Activated T-helper 1 cell treated with Interleukin-2 at 50 U/mL for 16 hours (primary cell): ENCODE measurements at regions not wholly inside any gene's neighbourhood (a gene's known extent, or its start where the extent isn't known, plus 50 kb on each side); places are given as distances from the start of the nearest gene placed in this dataset.

Experiments
- DNase-seq: peaks from one replicate; pipeline ENCODE4 v3.0.0-alpha.2; 2020; ENCODE audit warnings: low read depth

- DNase-seq, result no peak
These were observed 229.6 kb upstream of the BLID start for GRCh38 chr11:122345586-122345985.

GRCh38 chr11:122344215-122344614, 228.2 kb upstream of the BLID start:
- no peak for DNase-seq

GRCh38 chr11:122343210-122343609, 227.2 kb upstream of the BLID start:
- no peak for DNase-seq

GRCh38 chr11:122342089-122342744, 226.2 kb upstream of the BLID start:
- DNase-seq, result no peak

GRCh38 chr11:122341477-122341876, 225.5 kb upstream of the BLID start:
- no peak for DNase-seq

- no peak for DNase-seq
These were observed 224.7 kb upstream of the BLID start for GRCh38 chr11:122340607-122341290.

- no peak for DNase-seq
These were observed 223.5 kb upstream of the BLID start for GRCh38 chr11:122339436-122340060.

GRCh38 chr11:122337704-122338103, 221.7 kb upstream of the BLID start:
- DNase-seq, result no peak

- DNase-seq, result no peak
These were observed 221.2 kb upstream of the BLID start for GRCh38 chr11:122337241-122337640.

- DNase-seq, result no peak
These were observed 220.7 kb upstream of the BLID start for GRCh38 chr11:122336706-122337105.

GRCh38 chr11:122334546-122335339, 218.7 kb upstream of the BLID start:
- no peak for DNase-seq

GRCh38 chr11:122333467-122333866, 217.5 kb upstream of the BLID start:
- no peak for DNase-seq

GRCh38 chr11:122331079-122331478, 215.1 kb upstream of the BLID start:
- no peak for DNase-seq

GRCh38 chr11:122330279-122330965, 214.4 kb upstream of the BLID start:
- no peak for DNase-seq

GRCh38 chr11:122327528-122327927, 211.5 kb upstream of the BLID start:
- no peak for DNase-seq

GRCh38 chr11:122323754-122324421, 207.9 kb upstream of the BLID start:
- DNase-seq, result no peak

GRCh38 chr11:122322329-122322728, 206.3 kb upstream of the BLID start:
- DNase-seq, result no peak

- DNase-seq, result no peak
These were observed 204.7 kb upstream of the BLID start for GRCh38 chr11:122320671-122321070.

GRCh38 chr11:122319691-122320620, 203.9 kb upstream of the BLID start:
- no peak for DNase-seq

GRCh38 chr11:122319085-122319484, 203.1 kb upstream of the BLID start:
- DNase-seq, result no peak
